ENCODE measurements at regions not wholly inside any gene's neighbourhood (a gene's known extent, or its start where the extent isn't known, plus 50 kb on each side); places are given as distances from the start of the nearest gene placed in this dataset.

DNA sequence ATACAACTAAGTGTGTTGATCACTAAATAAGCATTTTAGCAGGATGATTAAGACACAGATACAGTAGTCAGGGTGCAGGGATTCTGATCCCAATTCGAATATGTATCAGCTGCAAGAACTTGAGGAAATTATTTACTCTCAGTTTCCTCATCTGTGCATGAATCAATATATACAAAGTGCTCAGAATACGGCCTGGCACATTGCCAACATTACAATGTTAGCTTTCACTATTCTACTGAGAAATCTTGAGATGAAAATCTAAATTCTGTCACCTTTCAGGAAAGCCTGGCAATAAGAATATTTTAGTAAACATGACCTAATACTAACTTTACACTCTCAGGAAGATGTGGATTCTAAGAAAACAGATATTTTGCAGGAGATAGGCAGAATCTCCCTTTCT lies 1001.6 kb upstream of the IGFBP7 start:
- TF ChIP-seq CTCF (IDR thresholded peaks at IDR 0.05; ENCODE audit: low read depth, low read length): no peak
- no peaks in the 10 kb centered on the region for H3K4me1 ChIP-seq (ENCODE audit: low read depth)
- H3K4me3 ChIP-seq: no peak overlapping the region
- DNase-seq (ENCODE audit: low read depth in 1 of 2, low spot score in 1 of 2): no peak
- H3K9me3 ChIP-seq (ENCODE audit: low read depth): no peaks in the 10 kb centered on the region
- H3K36me3 ChIP-seq: no peaks in the 10 kb centered on the region
- no peaks in the 10 kb centered on the region for H3K27me3 ChIP-seq
- no peak overlapping the region for H3K27ac ChIP-seq

DNA sequence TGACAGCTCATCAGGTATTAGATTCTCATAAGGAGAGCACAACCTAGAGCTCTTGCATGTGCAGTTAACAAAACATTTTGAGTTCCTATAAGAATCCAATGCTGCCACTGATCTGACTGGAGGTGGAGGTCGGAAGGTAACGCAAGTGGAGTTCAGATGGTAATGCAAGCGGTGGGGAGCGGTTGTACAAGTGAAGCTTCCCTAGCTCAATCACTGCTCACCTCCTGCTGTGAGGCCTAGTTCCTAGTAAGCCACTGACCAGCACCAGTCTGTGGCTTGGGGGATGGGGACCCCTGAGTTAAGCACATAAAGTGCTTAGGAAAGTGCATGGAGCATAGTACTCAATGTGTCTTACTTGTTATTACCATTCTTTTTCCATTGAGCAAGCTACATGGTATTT lies 983.2 kb upstream of the IGFBP7 start:
- TF ChIP-seq CTCF (IDR thresholded peaks at IDR 0.05; ENCODE audit: low read depth, low read length): no peak
- Histone ChIP-seq H3K27me3 (no peaks in the 10 kb centered on the region), H3K27ac (no peak overlapping the region), H3K9me3 (ENCODE audit: low read depth) (no peaks in the 10 kb centered on the region), H3K4me3 (no peak overlapping the region), H3K4me1 (ENCODE audit: low read depth) (peaks cover 5% of the 10 kb centered on the region), H3K36me3 (no peaks in the 10 kb centered on the region)
- DNase-seq (ENCODE audit: low read depth in 1 of 2, low spot score in 1 of 2): no peak

DNA sequence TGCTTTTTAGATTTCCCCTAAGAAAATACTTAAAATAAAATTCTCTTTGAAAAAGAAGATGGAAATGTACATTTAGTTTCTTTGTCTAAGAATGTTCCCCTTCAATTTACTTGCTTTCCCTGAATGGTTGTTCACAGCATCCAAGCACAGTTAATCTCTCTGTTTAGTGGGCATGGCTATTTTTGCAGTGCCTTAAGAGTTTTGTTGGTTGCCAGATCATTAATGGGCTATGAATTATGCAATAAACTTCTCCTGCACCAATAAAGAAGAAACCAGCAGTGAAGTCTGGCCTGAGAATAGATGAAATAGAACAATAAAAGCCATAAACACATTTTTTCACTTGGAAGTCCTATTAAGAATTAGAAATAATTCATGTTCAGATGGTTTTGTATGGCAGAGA lies 980.4 kb upstream of the IGFBP7 start:
- H3K36me3 ChIP-seq: no peaks in the 10 kb centered on the region
- DNase-seq (ENCODE audit: low read depth in 1 of 2, low spot score in 1 of 2): no peak
- no peaks in the 10 kb centered on the region for H3K27me3 ChIP-seq
- H3K27ac ChIP-seq: no peak overlapping the region
- peaks cover 5% of the 10 kb centered on the region for H3K4me1 ChIP-seq (ENCODE audit: low read depth)
- no peaks in the 10 kb centered on the region for H3K9me3 ChIP-seq (ENCODE audit: low read depth)
- H3K4me3 ChIP-seq: no peak overlapping the region
- TF ChIP-seq CTCF (IDR thresholded peaks at IDR 0.05; ENCODE audit: low read depth, low read length): no peak

DNA sequence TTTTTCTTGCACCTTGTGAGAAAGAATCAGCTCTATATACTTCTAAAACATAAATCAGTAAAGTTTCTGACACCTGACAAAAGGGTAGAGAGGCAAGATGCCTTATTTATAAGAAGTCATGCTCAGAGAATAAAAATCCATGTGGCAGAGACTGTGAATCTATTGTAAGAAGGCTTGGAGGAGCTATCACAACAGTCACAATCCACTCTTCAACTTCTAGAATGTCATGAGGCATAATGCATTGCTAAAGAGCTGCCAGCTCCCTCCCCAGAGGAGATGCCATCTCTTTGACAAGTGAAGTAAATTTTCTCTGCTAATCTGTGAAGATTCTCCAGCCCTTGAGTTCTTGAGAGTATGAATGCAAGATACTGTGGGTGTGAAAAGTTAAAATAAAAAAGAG lies 971.2 kb upstream of the IGFBP7 start:
- H3K27ac ChIP-seq: no peak overlapping the region
- no peaks in the 10 kb centered on the region for H3K9me3 ChIP-seq (ENCODE audit: low read depth)
- no peaks in the 10 kb centered on the region for H3K4me1 ChIP-seq (ENCODE audit: low read depth)
- H3K4me3 ChIP-seq: no peak overlapping the region
- DNase-seq (ENCODE audit: low read depth in 1 of 2, low spot score in 1 of 2): no peak
- TF ChIP-seq CTCF (IDR thresholded peaks at IDR 0.05; ENCODE audit: low read depth, low read length): no peak
- H3K36me3 ChIP-seq: no peaks in the 10 kb centered on the region
- no peaks in the 10 kb centered on the region for H3K27me3 ChIP-seq

DNA sequence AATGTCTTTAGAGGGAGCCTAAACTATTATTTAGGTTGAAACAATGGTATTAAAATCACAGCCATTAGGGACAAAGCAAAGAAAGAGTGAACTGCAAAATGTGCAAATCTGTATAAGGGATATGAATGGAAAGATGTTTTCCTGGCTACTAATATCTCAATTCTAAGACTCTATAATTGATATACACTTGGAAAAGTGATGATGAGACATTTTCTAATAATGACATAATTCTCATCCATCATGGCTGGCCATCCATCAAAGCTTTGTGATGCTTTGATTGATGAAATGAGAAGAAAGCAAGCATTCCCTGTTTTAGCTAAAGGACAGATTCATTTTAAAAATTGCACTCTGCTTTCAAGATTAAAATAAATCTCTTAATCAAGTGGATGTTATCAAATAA lies 965.5 kb upstream of the IGFBP7 start:
- Histone ChIP-seq H3K36me3 (no peaks in the 10 kb centered on the region), H3K4me3 (no peak overlapping the region), H3K27me3 (no peaks in the 10 kb centered on the region), H3K4me1 (ENCODE audit: low read depth) (no peaks in the 10 kb centered on the region), H3K9me3 (ENCODE audit: low read depth) (no peaks in the 10 kb centered on the region), H3K27ac (no peak overlapping the region)
- no peak for TF ChIP-seq CTCF (IDR thresholded peaks at IDR 0.05; ENCODE audit: low read depth, low read length)
- DNase-seq (ENCODE audit: low read depth in 1 of 2, low spot score in 1 of 2): no peak

- Histone ChIP-seq H3K27me3 (no peaks in the 10 kb centered on the region), H3K4me3 (no peak overlapping the region), H3K9me3 (ENCODE audit: low read depth) (no peaks in the 10 kb centered on the region), H3K27ac (no peak overlapping the region), H3K36me3 (no peaks in the 10 kb centered on the region), H3K4me1 (ENCODE audit: low read depth) (no peaks in the 10 kb centered on the region)
- DNase-seq (ENCODE audit: low read depth in 1 of 2, low spot score in 1 of 2): no peak
- no peak for TF ChIP-seq CTCF (IDR thresholded peaks at IDR 0.05; ENCODE audit: low read depth, low read length)
Measured at GRCh38 chr4:58074382-58074781, 964.2 kb upstream of the IGFBP7 start.

All from cardiac muscle cell (in vitro differentiated cells and primary cell).